ENCODE measurements at regions not wholly inside any gene's neighbourhood (a gene's known extent, or its start where the extent isn't known, plus 50 kb on each side); places are given as distances from the start of the nearest gene placed in this dataset.

DNA sequence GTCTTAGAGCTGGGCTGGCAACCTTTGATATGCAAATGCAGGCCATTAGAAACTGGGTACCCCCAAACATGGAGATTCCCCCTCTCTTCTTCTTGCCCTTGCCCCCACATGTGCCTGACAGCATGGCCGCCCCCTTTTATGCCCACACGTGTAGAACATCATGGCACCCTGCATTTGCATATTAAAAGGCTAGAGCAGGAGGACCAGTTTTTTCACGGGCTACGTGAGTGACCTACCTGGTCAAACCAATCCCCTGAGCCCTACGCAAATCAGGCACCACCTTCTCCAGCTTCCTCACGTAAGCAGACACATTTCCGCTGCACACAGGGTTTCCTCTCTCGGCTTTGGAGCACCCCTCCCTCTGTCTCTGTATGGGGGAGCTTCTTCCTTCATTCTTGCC, 110.9 kb upstream of the COPS8 start:
- H3K79me2 ChIP-seq (ENCODE audit: low read depth): no peaks in the 10 kb centered on the region
- intact Hi-C loops (cut with micrococcal nuclease; ENCODE audit: unreplicated experiment): no loop called here
- H3K4me3 ChIP-seq: no peak overlapping the region
- peaks cover 69% of the 10 kb centered on the region for H3K27me3 ChIP-seq (ENCODE audit: insufficient read depth, low read depth)
- no peaks in the 10 kb centered on the region for H3K36me3 ChIP-seq (ENCODE audit: low read depth)
- no peak overlapping the region for H3K27ac ChIP-seq
- no peak overlapping the region for H3K4me2 ChIP-seq
- no peaks in the 10 kb centered on the region for H4K20me1 ChIP-seq (ENCODE audit: insufficient read depth)
- H3K4me1 ChIP-seq (replicated peaks; ENCODE audit: insufficient read depth): peaks cover 6% of the 10 kb centered on the region
- H3K9me3 ChIP-seq (ENCODE audit: insufficient read depth, low read depth): no peaks in the 10 kb centered on the region
- H3K9me2 ChIP-seq (ENCODE audit: insufficient read depth): no peaks in the 10 kb centered on the region
- BruUV-seq (replicated peaks): no TSS peak
- no peaks in the 10 kb centered on the region for H3F3A ChIP-seq (ENCODE audit: insufficient read depth, low read depth)
- TF ChIP-seq, protein P1, sequence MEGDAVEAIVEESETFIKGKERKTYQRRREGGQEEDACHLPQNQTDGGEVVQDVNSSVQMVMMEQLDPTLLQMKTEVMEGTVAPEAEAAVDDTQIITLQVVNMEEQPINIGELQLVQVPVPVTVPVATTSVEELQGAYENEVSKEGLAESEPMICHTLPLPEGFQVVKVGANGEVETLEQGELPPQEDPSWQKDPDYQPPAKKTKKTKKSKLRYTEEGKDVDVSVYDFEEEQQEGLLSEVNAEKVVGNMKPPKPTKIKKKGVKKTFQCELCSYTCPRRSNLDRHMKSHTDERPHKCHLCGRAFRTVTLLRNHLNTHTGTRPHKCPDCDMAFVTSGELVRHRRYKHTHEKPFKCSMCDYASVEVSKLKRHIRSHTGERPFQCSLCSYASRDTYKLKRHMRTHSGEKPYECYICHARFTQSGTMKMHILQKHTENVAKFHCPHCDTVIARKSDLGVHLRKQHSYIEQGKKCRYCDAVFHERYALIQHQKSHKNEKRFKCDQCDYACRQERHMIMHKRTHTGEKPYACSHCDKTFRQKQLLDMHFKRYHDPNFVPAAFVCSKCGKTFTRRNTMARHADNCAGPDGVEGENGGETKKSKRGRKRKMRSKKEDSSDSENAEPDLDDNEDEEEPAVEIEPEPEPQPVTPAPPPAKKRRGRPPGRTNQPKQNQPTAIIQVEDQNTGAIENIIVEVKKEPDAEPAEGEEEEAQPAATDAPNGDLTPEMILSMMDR (conservative IDR thresholded peaks at IDR 0.05): no peak
- TF ChIP-seq EZH2 (IDR thresholded peaks at IDR 0.05; ENCODE audit: low read depth): no peak
- DNase-seq: no peak
- ChIA-PET CTCF (no interaction called here), POLR2A (ENCODE audit: unreplicated experiment) (no interaction called here)
- H2AFZ ChIP-seq: no peak overlapping the region

DNA sequence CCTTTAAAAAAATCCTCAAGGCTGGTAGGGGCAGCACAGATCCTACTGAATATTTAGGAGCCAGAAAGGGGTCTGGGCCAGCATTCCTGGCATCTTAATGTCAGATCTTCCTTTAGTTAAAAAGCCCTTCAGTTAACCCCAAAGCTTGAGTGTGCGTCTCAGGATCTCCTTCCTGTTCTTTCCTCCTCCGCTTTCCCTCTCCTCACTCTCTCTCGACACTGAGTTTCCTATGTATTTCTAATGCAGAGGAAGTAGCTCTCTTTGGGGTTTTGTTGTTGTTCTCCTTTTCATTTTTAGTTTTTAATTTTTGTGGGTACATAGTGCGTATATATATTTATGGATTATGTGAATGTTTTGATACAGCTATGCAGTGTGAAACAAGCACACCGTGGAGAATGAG, 109.9 kb upstream of the COPS8 start:
- no peaks in the 10 kb centered on the region for H3F3A ChIP-seq (ENCODE audit: insufficient read depth, low read depth)
- no peaks in the 10 kb centered on the region for H3K79me2 ChIP-seq (ENCODE audit: low read depth)
- H3K4me1 ChIP-seq (replicated peaks; ENCODE audit: insufficient read depth): peaks cover 6% of the 10 kb centered on the region
- ChIA-PET POLR2A (ENCODE audit: unreplicated experiment) (no interaction called here), CTCF (no interaction called here)
- peaks cover 65% of the 10 kb centered on the region for H3K27me3 ChIP-seq (ENCODE audit: insufficient read depth, low read depth)
- H2AFZ ChIP-seq: no peak overlapping the region
- no TSS peak for BruUV-seq (replicated peaks)
- TF ChIP-seq EZH2 (IDR thresholded peaks at IDR 0.05; ENCODE audit: low read depth): no peak
- TF ChIP-seq, protein P1 (conservative IDR thresholded peaks at IDR 0.05): no peak
- no peak overlapping the region for H3K4me2 ChIP-seq
- no peak for DNase-seq
- H4K20me1 ChIP-seq (ENCODE audit: insufficient read depth): no peaks in the 10 kb centered on the region
- no peak overlapping the region for H3K27ac ChIP-seq
- no peaks in the 10 kb centered on the region for H3K9me2 ChIP-seq (ENCODE audit: insufficient read depth)
- H3K4me3 ChIP-seq: no peak overlapping the region
- H3K9me3 ChIP-seq (ENCODE audit: insufficient read depth, low read depth): no peaks in the 10 kb centered on the region
- H3K36me3 ChIP-seq (ENCODE audit: low read depth): no peaks in the 10 kb centered on the region
- intact Hi-C loops (cut with micrococcal nuclease; ENCODE audit: unreplicated experiment): no loop called here

DNA sequence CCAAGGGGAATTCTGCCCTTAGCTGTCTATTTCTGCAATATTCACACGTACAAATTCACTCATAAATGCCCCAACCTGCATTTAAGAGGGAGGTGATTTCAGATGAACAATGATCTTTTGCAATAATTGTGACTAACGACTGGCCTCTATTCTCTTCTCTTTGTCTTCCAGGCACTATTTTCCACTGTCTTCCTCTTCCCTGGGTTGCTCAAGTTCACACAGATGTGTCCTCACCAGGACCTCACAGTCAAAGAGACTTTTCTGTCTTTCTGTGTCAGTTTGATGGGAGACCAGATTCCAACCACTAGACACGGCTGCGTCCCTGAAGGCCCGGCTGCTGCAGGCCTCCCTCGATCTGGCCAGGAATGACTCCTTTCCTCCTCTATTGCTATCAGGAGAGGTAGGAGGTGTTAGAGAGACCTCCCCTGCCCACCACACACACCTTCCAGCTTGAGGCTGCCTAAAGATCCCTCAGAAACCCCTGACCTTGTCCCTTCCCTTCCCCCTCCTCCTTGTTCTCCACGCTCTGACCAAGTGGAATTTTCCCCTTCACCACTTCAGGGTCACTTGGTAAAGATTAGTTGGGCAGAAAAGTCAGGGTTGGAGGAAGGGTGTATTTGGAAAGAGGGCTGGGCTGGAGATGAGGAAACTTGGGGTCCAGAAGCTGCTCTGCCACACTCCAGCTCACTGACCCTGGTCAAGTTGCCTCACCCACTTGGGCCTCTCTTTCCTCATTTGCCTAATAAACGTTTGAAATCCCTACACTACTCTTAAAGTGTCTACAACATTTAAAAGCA, 109.2 kb upstream of the COPS8 start:
- no TSS peak for BruUV-seq (replicated peaks)
- H3K4me3 ChIP-seq: no peak overlapping the region
- H3K27me3 ChIP-seq (ENCODE audit: insufficient read depth, low read depth): peaks cover 58% of the 10 kb centered on the region
- DNase-seq: no peak
- H3K9me2 ChIP-seq (ENCODE audit: insufficient read depth): no peaks in the 10 kb centered on the region
- ChIA-PET CTCF (no interaction called here), POLR2A (ENCODE audit: unreplicated experiment) (no interaction called here)
- H3F3A ChIP-seq (ENCODE audit: insufficient read depth, low read depth): no peaks in the 10 kb centered on the region
- TF ChIP-seq, protein P1 (conservative IDR thresholded peaks at IDR 0.05): no peak
- no peak for TF ChIP-seq EZH2 (IDR thresholded peaks at IDR 0.05; ENCODE audit: low read depth)
- H4K20me1 ChIP-seq (ENCODE audit: insufficient read depth): no peaks in the 10 kb centered on the region
- no peak overlapping the region for H3K27ac ChIP-seq
- H3K36me3 ChIP-seq (ENCODE audit: low read depth): no peaks in the 10 kb centered on the region
- H3K4me1 ChIP-seq (replicated peaks; ENCODE audit: insufficient read depth): peaks cover 6% of the 10 kb centered on the region
- H3K9me3 ChIP-seq (ENCODE audit: insufficient read depth, low read depth): no peaks in the 10 kb centered on the region
- no peak overlapping the region for H3K4me2 ChIP-seq
- H2AFZ ChIP-seq: no peak overlapping the region
- intact Hi-C loops (cut with micrococcal nuclease; ENCODE audit: unreplicated experiment): no loop called here
- no peaks in the 10 kb centered on the region for H3K79me2 ChIP-seq (ENCODE audit: low read depth)
